Ishikawa (cell line): ENCODE measurements at regions not wholly inside any gene's neighbourhood (a gene's known extent, or its start where the extent isn't known, plus 50 kb on each side); places are given as distances from the start of the nearest gene placed in this dataset.

Experiments
- CEBPB ChIP-seq: IDR thresholded peaks from 2 replicates; pipeline ENCODE4 v1.6.1; 2012
- CREB1 ChIP-seq: IDR thresholded peaks from 2 replicates; pipeline ENCODE4 v1.6.1; 2012; ENCODE audit warnings: low read depth
- EGR1 ChIP-seq: IDR thresholded peaks from 2 replicates; pipeline ENCODE4 v1.6.1; 2012
- EP300 ChIP-seq: IDR thresholded peaks from 2 replicates; pipeline ENCODE4 v1.6.1; 2012; ENCODE audit warnings: borderline replicate concordance
- FOXM1 ChIP-seq: IDR thresholded peaks from 2 replicates; pipeline ENCODE4 v1.6.1; 2012; ENCODE audit warnings: low read depth, borderline replicate concordance
- NFIC ChIP-seq: IDR thresholded peaks from 2 replicates; pipeline ENCODE4 v1.6.1; 2012
- RAD21 ChIP-seq: IDR thresholded peaks from 2 replicates; pipeline ENCODE4 v1.6.1; 2012; ENCODE audit warnings: low read depth
- TAF1 ChIP-seq: IDR thresholded peaks from 2 replicates; pipeline ENCODE4 v1.6.1; 2012; ENCODE audit warnings: low read depth, mild to moderate bottlenecking
- TCF12 ChIP-seq: IDR thresholded peaks from 2 replicates; pipeline ENCODE4 v1.6.1; 2012; ENCODE audit warnings: low read depth
- TEAD4 ChIP-seq: IDR thresholded peaks from 2 replicates; pipeline ENCODE4 v1.6.1; 2012
- USF1 ChIP-seq: IDR thresholded peaks from 2 replicates; pipeline ENCODE4 v1.6.1; 2012
- YY1 ChIP-seq: IDR thresholded peaks from 2 replicates; pipeline ENCODE4 v1.6.1; 2012; ENCODE audit warnings: low read depth
- ZBTB7A ChIP-seq: IDR thresholded peaks from 2 replicates; pipeline ENCODE4 v1.6.1; 2012; ENCODE audit warnings: low read depth
- TF ChIP-seq, protein P1 (sequence below): IDR thresholded peaks from 2 replicates; pipeline ENCODE4 v1.6.1; 2012; ENCODE audit warnings: low read depth, mild to moderate bottlenecking
- TF ChIP-seq, protein P2 (sequence below): IDR thresholded peaks from 2 replicates; pipeline ENCODE4 v1.6.1; 2012

DNA sequence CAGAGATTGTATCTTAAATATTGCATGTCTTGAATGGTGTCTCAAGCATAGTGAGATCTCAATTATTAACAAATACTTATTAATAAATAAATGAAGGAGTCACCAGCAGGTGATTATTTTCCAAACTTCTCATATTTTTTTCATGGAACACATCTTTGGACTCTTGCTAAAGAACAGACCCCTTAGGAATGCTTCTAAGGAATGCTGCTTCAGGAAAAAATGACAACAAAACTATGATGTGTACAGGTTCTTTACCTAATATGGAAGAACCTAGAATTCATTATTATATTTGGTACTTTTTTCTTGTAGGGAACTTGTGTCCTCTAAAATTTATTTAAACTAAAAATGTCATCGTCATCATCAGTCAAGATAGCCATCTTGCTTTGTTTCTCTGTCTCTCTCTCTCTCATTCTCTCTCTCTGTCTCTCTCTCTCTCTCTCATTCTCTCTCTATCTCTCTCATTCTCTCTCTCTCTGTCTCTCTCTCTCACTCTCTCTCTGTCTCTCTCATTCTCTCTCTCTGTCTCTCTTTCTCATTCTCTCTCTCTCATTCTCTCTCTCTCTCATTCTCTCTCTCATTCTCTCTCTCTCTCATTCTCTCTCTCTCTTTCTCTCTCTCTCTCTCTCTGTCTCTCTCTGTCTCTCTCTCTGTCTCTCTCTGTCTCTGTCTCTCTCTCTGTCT, 63.0 kb upstream of the ETS2 start:
- no peak for TF ChIP-seq EP300
- TF ChIP-seq, protein P1, sequence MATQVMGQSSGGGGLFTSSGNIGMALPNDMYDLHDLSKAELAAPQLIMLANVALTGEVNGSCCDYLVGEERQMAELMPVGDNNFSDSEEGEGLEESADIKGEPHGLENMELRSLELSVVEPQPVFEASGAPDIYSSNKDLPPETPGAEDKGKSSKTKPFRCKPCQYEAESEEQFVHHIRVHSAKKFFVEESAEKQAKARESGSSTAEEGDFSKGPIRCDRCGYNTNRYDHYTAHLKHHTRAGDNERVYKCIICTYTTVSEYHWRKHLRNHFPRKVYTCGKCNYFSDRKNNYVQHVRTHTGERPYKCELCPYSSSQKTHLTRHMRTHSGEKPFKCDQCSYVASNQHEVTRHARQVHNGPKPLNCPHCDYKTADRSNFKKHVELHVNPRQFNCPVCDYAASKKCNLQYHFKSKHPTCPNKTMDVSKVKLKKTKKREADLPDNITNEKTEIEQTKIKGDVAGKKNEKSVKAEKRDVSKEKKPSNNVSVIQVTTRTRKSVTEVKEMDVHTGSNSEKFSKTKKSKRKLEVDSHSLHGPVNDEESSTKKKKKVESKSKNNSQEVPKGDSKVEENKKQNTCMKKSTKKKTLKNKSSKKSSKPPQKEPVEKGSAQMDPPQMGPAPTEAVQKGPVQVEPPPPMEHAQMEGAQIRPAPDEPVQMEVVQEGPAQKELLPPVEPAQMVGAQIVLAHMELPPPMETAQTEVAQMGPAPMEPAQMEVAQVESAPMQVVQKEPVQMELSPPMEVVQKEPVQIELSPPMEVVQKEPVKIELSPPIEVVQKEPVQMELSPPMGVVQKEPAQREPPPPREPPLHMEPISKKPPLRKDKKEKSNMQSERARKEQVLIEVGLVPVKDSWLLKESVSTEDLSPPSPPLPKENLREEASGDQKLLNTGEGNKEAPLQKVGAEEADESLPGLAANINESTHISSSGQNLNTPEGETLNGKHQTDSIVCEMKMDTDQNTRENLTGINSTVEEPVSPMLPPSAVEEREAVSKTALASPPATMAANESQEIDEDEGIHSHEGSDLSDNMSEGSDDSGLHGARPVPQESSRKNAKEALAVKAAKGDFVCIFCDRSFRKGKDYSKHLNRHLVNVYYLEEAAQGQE, result no peak
- TF ChIP-seq CREB1, result no peak
- TF ChIP-seq YY1, result no peak
- TF ChIP-seq, protein P2, sequence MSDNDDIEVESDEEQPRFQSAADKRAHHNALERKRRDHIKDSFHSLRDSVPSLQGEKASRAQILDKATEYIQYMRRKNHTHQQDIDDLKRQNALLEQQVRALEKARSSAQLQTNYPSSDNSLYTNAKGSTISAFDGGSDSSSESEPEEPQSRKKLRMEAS, result no peak
- no peak for TF ChIP-seq EGR1
- no peak for TF ChIP-seq NFIC
- no peak for TF ChIP-seq RAD21
- no peak for TF ChIP-seq FOXM1
- TF ChIP-seq TAF1, result no peak
- no peak for TF ChIP-seq TCF12
- no peak for TF ChIP-seq CEBPB
- no peak for TF ChIP-seq ZBTB7A
- no peak for TF ChIP-seq TEAD4
- no peak for TF ChIP-seq USF1

- TF ChIP-seq EGR1, result no peak
- no peak for TF ChIP-seq NFIC
- TF ChIP-seq TCF12, result no peak
- TF ChIP-seq TAF1, result no peak
- TF ChIP-seq ZBTB7A, result no peak
- no peak for TF ChIP-seq USF1
- no peak for TF ChIP-seq TEAD4
- TF ChIP-seq, protein P1, result no peak
- TF ChIP-seq RAD21, result no peak
- TF ChIP-seq CEBPB, result no peak
- no peak for TF ChIP-seq EP300
- TF ChIP-seq YY1, result no peak
- TF ChIP-seq, protein P2, result no peak
- TF ChIP-seq FOXM1, result no peak
- TF ChIP-seq CREB1, result no peak
Observed at GRCh38 chr21:38743772-38744529, 61.8 kb upstream of the ETS2 start.

DNA sequence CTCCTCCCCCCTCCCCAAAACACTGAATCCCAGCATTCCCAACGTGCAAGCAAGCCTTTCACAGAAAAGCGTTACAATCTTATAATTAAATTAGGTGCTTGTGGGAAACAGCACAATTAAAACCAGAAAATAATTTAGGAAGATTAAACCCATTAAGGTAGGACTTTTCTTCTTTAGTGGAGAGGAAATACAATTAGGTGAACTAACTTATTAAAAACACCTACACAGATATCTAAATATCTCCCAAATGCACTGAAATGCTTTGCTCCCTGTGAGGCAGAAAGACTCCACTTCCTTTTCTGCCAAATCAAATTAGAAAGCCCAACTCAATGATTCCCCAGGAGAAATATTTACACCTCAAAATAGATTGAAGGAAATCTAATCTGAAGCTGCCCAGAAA, 60.9 kb upstream of the ETS2 start:
- TF ChIP-seq, protein P2, result no peak
- TF ChIP-seq FOXM1 (no peak), RAD21 (no peak), TEAD4 (no peak), NFIC (no peak), USF1 (no peak), EP300 (no peak), YY1 (no peak)

GRCh38 chr21:38747810-38748209, 57.9 kb upstream of the ETS2 start:
- no peak for TF ChIP-seq CEBPB
- no peak for TF ChIP-seq NFIC
- TF ChIP-seq EGR1, result no peak
- TF ChIP-seq, protein P1, result no peak
- no peak for TF ChIP-seq RAD21
- no peak for TF ChIP-seq CREB1
- TF ChIP-seq TEAD4, result no peak
- TF ChIP-seq EP300, result no peak
- no peak for TF ChIP-seq USF1
- no peak for TF ChIP-seq ZBTB7A
- no peak for TF ChIP-seq TAF1
- TF ChIP-seq FOXM1, result no peak
- TF ChIP-seq TCF12, result no peak
- TF ChIP-seq YY1, result no peak
- TF ChIP-seq, protein P2, result no peak
